ENCODE measurements at regions not wholly inside any gene's neighbourhood (a gene's known extent, or its start where the extent isn't known, plus 50 kb on each side); places are given as distances from the start of the nearest gene placed in this dataset.

GRCh38 chrX:82813671-82814078 lies 694.4 kb upstream of the POU3F4 start:
- Histone ChIP-seq H3K4me1 (ENCODE audit: insufficient read depth, low read length) (no peaks in the 10 kb centered on the region), H3K79me2 (ENCODE audit: insufficient read depth, low read length) (no peaks in the 10 kb centered on the region), H3K4me2 (ENCODE audit: insufficient read depth, low read length) (no peak overlapping the region), H3K27me3 (ENCODE audit: insufficient read depth, low read length) (no peaks in the 10 kb centered on the region), H3K9me3 (ENCODE audit: low read depth, low read length) (no peaks in the 10 kb centered on the region), H3K27ac (ENCODE audit: low read depth, low read length) (no peak overlapping the region), H3K36me3 (ENCODE audit: insufficient read depth, low read length) (no peaks in the 10 kb centered on the region), H3K4me3 (ENCODE audit: insufficient read depth, low read length) (no peak overlapping the region), H4K20me1 (ENCODE audit: insufficient read depth, low read length) (no peaks in the 10 kb centered on the region), H2AFZ (ENCODE audit: low read length) (no peak overlapping the region)
- no peak for TF ChIP-seq CTCF (IDR thresholded peaks at IDR 0.05; ENCODE audit: extremely low read depth, low read depth, low read length)
- peak; percentile 46 for DNase-seq (ENCODE audit: insufficient read length, low spot score, missing footprints)

GRCh38 chrX:82816001-82816400 lies 692.1 kb upstream of the POU3F4 start:
- no peaks in the 10 kb centered on the region for H3K4me1 ChIP-seq (ENCODE audit: insufficient read depth, low read length)
- TF ChIP-seq CTCF (IDR thresholded peaks at IDR 0.05; ENCODE audit: extremely low read depth, low read depth, low read length) = no peak

GRCh38 chrX:82816562-82816961 lies 691.5 kb upstream of the POU3F4 start:
- Histone ChIP-seq H3K4me1 (ENCODE audit: insufficient read depth, low read length) (no peaks in the 10 kb centered on the region), H3K4me3 (ENCODE audit: insufficient read depth, low read length) (no peak overlapping the region), H2AFZ (ENCODE audit: low read length) (no peak overlapping the region), H4K20me1 (ENCODE audit: insufficient read depth, low read length) (no peaks in the 10 kb centered on the region), H3K27me3 (ENCODE audit: insufficient read depth, low read length) (no peaks in the 10 kb centered on the region), H3K27ac (ENCODE audit: low read depth, low read length) (no peak overlapping the region), H3K36me3 (ENCODE audit: insufficient read depth, low read length) (no peaks in the 10 kb centered on the region), H3K4me2 (ENCODE audit: insufficient read depth, low read length) (no peak overlapping the region), H3K79me2 (ENCODE audit: insufficient read depth, low read length) (no peaks in the 10 kb centered on the region), H3K9me3 (ENCODE audit: low read depth, low read length) (no peaks in the 10 kb centered on the region)
- no peak for TF ChIP-seq CTCF (IDR thresholded peaks at IDR 0.05; ENCODE audit: extremely low read depth, low read depth, low read length)
- no peak for DNase-seq (ENCODE audit: insufficient read length, low spot score, missing footprints)

More at GRCh38 chrX:82816001-82816400, 692.1 kb upstream of the POU3F4 start:
- DNase-seq (ENCODE audit: insufficient read length, low spot score, missing footprints) = no peak
- Histone ChIP-seq H3K79me2 (ENCODE audit: insufficient read depth, low read length) (no peaks in the 10 kb centered on the region), H3K4me2 (ENCODE audit: insufficient read depth, low read length) (no peak overlapping the region), H3K9me3 (ENCODE audit: low read depth, low read length) (no peaks in the 10 kb centered on the region), H2AFZ (ENCODE audit: low read length) (no peak overlapping the region), H3K4me3 (ENCODE audit: insufficient read depth, low read length) (no peak overlapping the region), H4K20me1 (ENCODE audit: insufficient read depth, low read length) (no peaks in the 10 kb centered on the region), H3K27me3 (ENCODE audit: insufficient read depth, low read length) (no peaks in the 10 kb centered on the region), H3K27ac (ENCODE audit: low read depth, low read length) (no peak overlapping the region), H3K36me3 (ENCODE audit: insufficient read depth, low read length) (no peaks in the 10 kb centered on the region)

- H2AFZ ChIP-seq (ENCODE audit: low read length) = no peak overlapping the region
- H3K4me1 ChIP-seq (ENCODE audit: insufficient read depth, low read length) = no peaks in the 10 kb centered on the region
- H4K20me1 ChIP-seq (ENCODE audit: insufficient read depth, low read length) = no peaks in the 10 kb centered on the region
- no peaks in the 10 kb centered on the region for H3K27me3 ChIP-seq (ENCODE audit: insufficient read depth, low read length)
- no peak for TF ChIP-seq CTCF (IDR thresholded peaks at IDR 0.05; ENCODE audit: extremely low read depth, low read depth, low read length)
- DNase-seq (ENCODE audit: insufficient read length, low spot score, missing footprints) = no peak
- H3K36me3 ChIP-seq (ENCODE audit: insufficient read depth, low read length) = no peaks in the 10 kb centered on the region
- no peak overlapping the region for H3K4me3 ChIP-seq (ENCODE audit: insufficient read depth, low read length)
- no peak overlapping the region for H3K4me2 ChIP-seq (ENCODE audit: insufficient read depth, low read length)
- no peak overlapping the region for H3K27ac ChIP-seq (ENCODE audit: low read depth, low read length)
- no peaks in the 10 kb centered on the region for H3K9me3 ChIP-seq (ENCODE audit: low read depth, low read length)
- H3K79me2 ChIP-seq (ENCODE audit: insufficient read depth, low read length) = no peaks in the 10 kb centered on the region
These were observed 665.8 kb upstream of the POU3F4 start for GRCh38 chrX:82842286-82842685.
